ENCODE measurements at regions not wholly inside any gene's neighbourhood (a gene's known extent, or its start where the extent isn't known, plus 50 kb on each side); places are given as distances from the start of the nearest gene placed in this dataset.

DNA sequence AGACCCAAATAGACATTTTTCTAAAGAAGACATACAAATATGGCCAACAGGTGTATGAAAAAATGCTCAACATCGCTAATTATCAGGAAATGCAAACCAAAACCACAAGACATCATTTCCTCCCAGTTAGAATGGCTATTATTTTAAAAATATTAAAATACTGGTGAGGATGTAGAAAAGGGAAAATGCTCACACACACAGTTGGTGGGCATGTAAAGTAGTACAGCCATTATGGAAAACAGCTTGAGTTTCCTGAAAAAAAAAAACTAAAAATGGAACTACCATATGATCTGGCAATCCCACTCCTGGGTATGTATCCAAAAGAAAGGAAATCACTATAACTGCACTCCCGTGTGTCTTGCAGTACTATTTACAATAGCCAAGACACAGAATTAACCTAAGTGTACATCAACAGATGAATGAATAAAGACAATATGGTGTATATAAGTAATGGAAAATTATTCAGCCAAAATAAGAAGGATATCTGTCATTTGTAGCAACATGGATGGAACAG, 128.9 kb upstream of the DKK2 start:
- Histone ChIP-seq H3K9me3 (ENCODE audit: severe bottlenecking) (peaks cover 3% of the 10 kb centered on the region), H3K27ac (no peak overlapping the region), H3K27me3 (ENCODE audit: insufficient read depth, low read depth, severe bottlenecking) (no peaks in the 10 kb centered on the region), H3K4me3 (ENCODE audit: low read depth, low read length) (no peak overlapping the region), H3K36me3 (no peaks in the 10 kb centered on the region)
- TF ChIP-seq, protein P1, sequence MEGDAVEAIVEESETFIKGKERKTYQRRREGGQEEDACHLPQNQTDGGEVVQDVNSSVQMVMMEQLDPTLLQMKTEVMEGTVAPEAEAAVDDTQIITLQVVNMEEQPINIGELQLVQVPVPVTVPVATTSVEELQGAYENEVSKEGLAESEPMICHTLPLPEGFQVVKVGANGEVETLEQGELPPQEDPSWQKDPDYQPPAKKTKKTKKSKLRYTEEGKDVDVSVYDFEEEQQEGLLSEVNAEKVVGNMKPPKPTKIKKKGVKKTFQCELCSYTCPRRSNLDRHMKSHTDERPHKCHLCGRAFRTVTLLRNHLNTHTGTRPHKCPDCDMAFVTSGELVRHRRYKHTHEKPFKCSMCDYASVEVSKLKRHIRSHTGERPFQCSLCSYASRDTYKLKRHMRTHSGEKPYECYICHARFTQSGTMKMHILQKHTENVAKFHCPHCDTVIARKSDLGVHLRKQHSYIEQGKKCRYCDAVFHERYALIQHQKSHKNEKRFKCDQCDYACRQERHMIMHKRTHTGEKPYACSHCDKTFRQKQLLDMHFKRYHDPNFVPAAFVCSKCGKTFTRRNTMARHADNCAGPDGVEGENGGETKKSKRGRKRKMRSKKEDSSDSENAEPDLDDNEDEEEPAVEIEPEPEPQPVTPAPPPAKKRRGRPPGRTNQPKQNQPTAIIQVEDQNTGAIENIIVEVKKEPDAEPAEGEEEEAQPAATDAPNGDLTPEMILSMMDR (IDR thresholded peaks at IDR 0.05; ENCODE audit: low read depth, low read length): no peak
- DNase-seq: no peak

- Histone ChIP-seq H3K4me3 (ENCODE audit: low read depth, low read length) (no peak overlapping the region), H3K36me3 (no peaks in the 10 kb centered on the region), H3K27me3 (ENCODE audit: insufficient read depth, low read depth, severe bottlenecking) (no peaks in the 10 kb centered on the region), H3K27ac (no peak overlapping the region), H3K9me3 (ENCODE audit: severe bottlenecking) (no peaks in the 10 kb centered on the region)
- DNase-seq: no peak
- TF ChIP-seq, protein P1 (IDR thresholded peaks at IDR 0.05; ENCODE audit: low read depth, low read length): no peak
Measured at GRCh38 chr4:107156443-107156842, 120.3 kb upstream of the DKK2 start.

GRCh38 chr4:107155366-107155765, 119.3 kb upstream of the DKK2 start:
- no peak overlapping the region for H3K4me3 ChIP-seq (ENCODE audit: low read depth, low read length)
- TF ChIP-seq, protein P1 (IDR thresholded peaks at IDR 0.05; ENCODE audit: low read depth, low read length): no peak
- H3K27ac ChIP-seq: no peak overlapping the region
- no peaks in the 10 kb centered on the region for H3K36me3 ChIP-seq
- H3K27me3 ChIP-seq (ENCODE audit: insufficient read depth, low read depth, severe bottlenecking): no peaks in the 10 kb centered on the region
- no peaks in the 10 kb centered on the region for H3K9me3 ChIP-seq (ENCODE audit: severe bottlenecking)
- DNase-seq: no peak

DNA sequence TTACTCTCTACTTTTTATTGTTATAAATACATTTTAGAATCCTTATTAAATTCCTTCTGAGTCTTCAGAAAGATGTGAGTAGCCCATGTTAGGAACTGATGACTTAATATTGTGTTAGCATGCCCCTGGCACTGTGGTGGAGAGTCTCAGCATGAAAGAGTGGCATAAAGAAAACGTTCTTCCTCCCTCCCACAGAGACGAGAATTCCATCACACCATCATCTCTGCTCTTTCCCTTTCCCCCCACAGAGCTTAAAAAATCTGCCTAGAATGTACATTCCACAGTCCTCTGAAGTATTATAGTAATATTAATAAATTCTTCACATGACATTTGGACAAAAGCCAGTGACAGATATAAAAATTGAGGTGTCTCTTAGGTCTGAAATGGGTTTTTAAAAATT, 117.8 kb upstream of the DKK2 start:
- TF ChIP-seq, protein P1 (IDR thresholded peaks at IDR 0.05; ENCODE audit: low read depth, low read length): no peak
- Histone ChIP-seq H3K4me3 (ENCODE audit: low read depth, low read length) (no peak overlapping the region), H3K9me3 (ENCODE audit: severe bottlenecking) (no peaks in the 10 kb centered on the region), H3K27ac (no peak overlapping the region), H3K27me3 (ENCODE audit: insufficient read depth, low read depth, severe bottlenecking) (no peaks in the 10 kb centered on the region), H3K36me3 (no peaks in the 10 kb centered on the region)
- DNase-seq: no peak

GRCh38 chr4:107153228-107153627, 117.1 kb upstream of the DKK2 start:
- Histone ChIP-seq H3K4me3 (ENCODE audit: low read depth, low read length) (no peak overlapping the region), H3K27me3 (ENCODE audit: insufficient read depth, low read depth, severe bottlenecking) (no peaks in the 10 kb centered on the region), H3K9me3 (ENCODE audit: severe bottlenecking) (no peaks in the 10 kb centered on the region), H3K27ac (no peak overlapping the region), H3K36me3 (no peaks in the 10 kb centered on the region)
- DNase-seq: peak; percentile 66
- TF ChIP-seq, protein P1 (IDR thresholded peaks at IDR 0.05; ENCODE audit: low read depth, low read length): peak; percentile 65

- TF ChIP-seq, protein P1 (IDR thresholded peaks at IDR 0.05; ENCODE audit: low read depth, low read length): no peak
- Histone ChIP-seq H3K27me3 (ENCODE audit: insufficient read depth, low read depth, severe bottlenecking) (no peaks in the 10 kb centered on the region), H3K9me3 (ENCODE audit: severe bottlenecking) (no peaks in the 10 kb centered on the region), H3K27ac (no peak overlapping the region), H3K4me3 (ENCODE audit: low read depth, low read length) (no peak overlapping the region), H3K36me3 (no peaks in the 10 kb centered on the region)
- DNase-seq: no peak
Measured at GRCh38 chr4:107151173-107151572, 115.1 kb upstream of the DKK2 start.
